ENCODE measurements at regions not wholly inside any gene's neighbourhood (a gene's known extent, or its start where the extent isn't known, plus 50 kb on each side); places are given as distances from the start of the nearest gene placed in this dataset.

DNA sequence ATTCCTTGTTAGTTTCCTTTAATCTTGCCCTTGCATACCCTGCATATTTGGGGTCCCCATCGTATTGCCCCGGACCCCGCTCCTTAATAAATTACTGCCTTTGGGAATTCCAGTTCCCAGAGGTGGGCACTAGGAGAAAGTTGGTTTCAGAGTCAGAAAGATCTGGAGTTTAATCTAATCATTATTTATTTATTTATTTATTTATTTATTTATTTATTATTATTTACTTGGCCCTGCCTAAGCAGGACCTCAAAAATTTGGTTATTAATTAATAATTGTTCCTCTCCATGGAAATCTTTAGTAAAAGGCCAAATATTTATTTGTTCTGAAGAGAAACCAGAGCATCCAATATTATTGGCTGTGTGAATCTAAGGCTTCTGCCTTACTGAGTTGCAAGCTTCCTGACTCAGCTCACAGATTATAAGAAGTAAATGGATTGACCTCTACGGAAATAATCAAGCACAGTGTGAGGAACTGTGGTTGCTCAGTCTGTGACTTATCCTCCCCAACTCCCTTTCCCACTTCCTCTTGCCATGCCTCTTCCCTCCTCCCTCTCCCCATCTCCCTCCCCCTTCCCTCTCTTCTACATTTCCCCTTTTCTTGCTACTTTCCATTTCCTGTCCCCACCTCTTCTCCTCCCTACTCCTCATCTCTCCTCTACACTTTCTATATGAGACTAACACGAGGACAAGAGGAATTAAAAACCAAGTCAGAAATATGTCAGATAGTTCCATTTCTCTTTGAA lies 61.5 kb upstream of the AP1S2 start:
- DNase-seq, result no peak

- DNase-seq, result no peak
Observed at GRCh38 chrX:15914486-15914885, 59.9 kb upstream of the AP1S2 start.

GRCh38 chrX:15913146-15913545 lies 58.5 kb upstream of the AP1S2 start:
- no peak for DNase-seq

- DNase-seq, result no peak
Observed at GRCh38 chrX:15911734-15912550, 57.3 kb upstream of the AP1S2 start.

DNA sequence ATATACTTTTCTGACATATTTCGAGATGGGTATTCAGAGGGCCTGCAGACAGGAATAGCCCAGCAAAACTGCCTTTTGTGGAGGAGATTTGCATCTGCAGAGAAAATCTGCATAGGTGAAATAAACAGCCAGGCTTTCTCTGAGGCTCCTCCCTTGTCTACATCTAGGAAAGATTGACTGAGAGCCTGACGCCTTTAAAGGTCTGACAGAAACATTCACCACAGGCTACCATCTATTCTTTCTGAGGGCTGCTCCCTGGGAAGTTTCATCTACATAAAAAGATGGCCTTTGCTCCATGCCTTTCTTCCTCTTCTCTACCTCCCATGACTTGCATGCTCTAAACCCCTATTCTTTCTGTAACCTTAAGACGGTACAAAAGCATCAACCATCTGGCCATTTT lies 55.0 kb upstream of the AP1S2 start:
- DNase-seq, result no peak

- no peak for DNase-seq
Observed at GRCh38 chrX:15908603-15909290, 54.1 kb upstream of the AP1S2 start.

GRCh38 chrX:15906041-15906943 lies 51.7 kb upstream of the AP1S2 start:
- no peak for DNase-seq

Measured in renal pelvis (tissue), 1 donor.